Upper lobe of right lung (tissue), 1 donor: ENCODE measurements at regions not wholly inside any gene's neighbourhood (a gene's known extent, or its start where the extent isn't known, plus 50 kb on each side); places are given as distances from the start of the nearest gene placed in this dataset.
A peak's percentile ranks its signal among the peaks of the same experiment; 100 is the strongest.
"Not testable (repeated sequence)": the region's sequence is repeated elsewhere in the genome, so short reads cannot be mapped to it uniquely, and the experiment has no call there.

Experiments used
- ATAC-seq: fragments of 200-7000 bp; cut with Tn5 transposase; one replicate; pipeline ENCODE4 v1.9.1; 2020; ENCODE audit warnings: mild to moderate bottlenecking, moderate library complexity
- DNase-seq: peaks from one replicate; pipeline ENCODE4 v3.0.0-alpha.2; 2020
- H3K27ac ChIP-seq: fragments of 200-600 bp; one replicate; pipeline ENCODE4 v1.8.0; 2022
- H3K27me3 ChIP-seq: fragments of 200-600 bp; one replicate; pipeline ENCODE4 v1.8.0; 2022; ENCODE audit warnings: mild to moderate bottlenecking
- H3K36me3 ChIP-seq: fragments of 200-600 bp; one replicate; pipeline ENCODE4 v1.8.0; 2022
- H3K4me1 ChIP-seq: fragments of 200-600 bp; one replicate; pipeline ENCODE4 v1.8.0; 2022
- H3K4me3 ChIP-seq: fragments of 200-600 bp; one replicate; pipeline ENCODE4 v1.8.0; 2022; ENCODE audit warnings: mild to moderate bottlenecking
- H3K9me3 ChIP-seq: fragments of 200-600 bp; one replicate; pipeline ENCODE4 v1.8.0; 2022
- intact Hi-C: fragments of 100-400 bp; cut with DNase I; formaldehyde crosslinking; loops from one replicate; pipeline ENCODE4 v1.11.0; 2022
- TF ChIP-seq, protein P1 (sequence below): fragments of 200-600 bp; IDR thresholded peaks from one replicate; pipeline ENCODE4 v1.8.0; 2022; ENCODE audit warnings: antibody characterized with exemption
- donor health status: DM: no; HTN: yes; CAD: no; lungs with severe emphysema.

DNA sequence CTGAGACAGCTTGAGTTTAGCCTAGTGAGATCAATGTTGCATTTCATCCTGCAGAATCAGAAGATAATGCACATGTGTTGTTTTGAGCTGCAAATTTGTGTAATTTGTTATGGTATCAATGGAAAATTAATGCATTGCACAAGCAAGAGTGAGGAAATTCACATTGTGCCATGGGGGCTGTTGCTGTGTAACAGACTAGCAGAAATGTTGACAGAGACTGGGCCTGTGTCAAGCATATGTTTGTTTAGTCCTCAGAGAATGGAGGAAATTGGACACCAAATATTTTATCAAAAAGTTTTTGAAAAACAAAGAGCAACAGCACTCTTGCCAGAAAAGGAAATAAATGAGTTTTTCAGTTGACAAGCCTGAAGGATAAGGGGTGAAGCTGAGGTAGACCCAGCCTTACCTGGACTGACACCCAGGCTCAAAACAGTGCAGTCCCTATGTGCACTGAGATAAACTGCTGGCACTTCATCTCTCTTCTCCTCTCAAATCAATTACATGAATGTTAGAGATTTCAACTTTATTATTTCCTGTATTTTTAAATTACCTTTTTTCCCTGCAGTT, 1150.0 kb downstream of the FSCB start:
- TF ChIP-seq, protein P1, sequence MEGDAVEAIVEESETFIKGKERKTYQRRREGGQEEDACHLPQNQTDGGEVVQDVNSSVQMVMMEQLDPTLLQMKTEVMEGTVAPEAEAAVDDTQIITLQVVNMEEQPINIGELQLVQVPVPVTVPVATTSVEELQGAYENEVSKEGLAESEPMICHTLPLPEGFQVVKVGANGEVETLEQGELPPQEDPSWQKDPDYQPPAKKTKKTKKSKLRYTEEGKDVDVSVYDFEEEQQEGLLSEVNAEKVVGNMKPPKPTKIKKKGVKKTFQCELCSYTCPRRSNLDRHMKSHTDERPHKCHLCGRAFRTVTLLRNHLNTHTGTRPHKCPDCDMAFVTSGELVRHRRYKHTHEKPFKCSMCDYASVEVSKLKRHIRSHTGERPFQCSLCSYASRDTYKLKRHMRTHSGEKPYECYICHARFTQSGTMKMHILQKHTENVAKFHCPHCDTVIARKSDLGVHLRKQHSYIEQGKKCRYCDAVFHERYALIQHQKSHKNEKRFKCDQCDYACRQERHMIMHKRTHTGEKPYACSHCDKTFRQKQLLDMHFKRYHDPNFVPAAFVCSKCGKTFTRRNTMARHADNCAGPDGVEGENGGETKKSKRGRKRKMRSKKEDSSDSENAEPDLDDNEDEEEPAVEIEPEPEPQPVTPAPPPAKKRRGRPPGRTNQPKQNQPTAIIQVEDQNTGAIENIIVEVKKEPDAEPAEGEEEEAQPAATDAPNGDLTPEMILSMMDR = no peak
- no peak for DNase-seq

DNA sequence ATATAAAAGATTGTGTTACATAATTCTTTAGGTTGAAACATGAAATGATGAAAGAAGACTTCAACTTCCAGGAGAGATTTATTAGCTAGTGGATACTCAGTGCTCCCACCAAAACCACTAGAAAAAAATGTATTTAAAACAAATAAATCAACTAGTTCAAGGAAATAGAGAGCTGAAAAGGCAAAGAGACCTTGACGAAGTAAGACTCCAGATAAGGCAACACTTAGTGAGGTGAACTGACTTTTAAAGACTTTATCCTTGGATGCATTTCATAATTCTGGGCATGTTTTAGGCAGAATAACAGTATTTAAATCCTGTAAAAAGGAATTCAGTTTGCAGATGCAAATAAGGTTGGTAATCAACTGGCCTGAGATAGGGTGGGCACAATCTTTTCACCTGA, 1150.7 kb downstream of the FSCB start:
- Histone ChIP-seq H3K27me3 (no peaks in the 10 kb centered on the region), H3K27ac (no peak overlapping the region), H3K36me3 (no peaks in the 10 kb centered on the region), H3K4me1 (no peaks in the 10 kb centered on the region), H3K4me3 (no peak overlapping the region), H3K9me3 (no peaks in the 10 kb centered on the region)
- intact Hi-C loops = no loop called here
- no peak for ATAC-seq
- TF ChIP-seq, protein P1 = no peak
- DNase-seq = no peak

More for the DNA sequence above, 1150.0 kb downstream of the FSCB start:
- ATAC-seq = no peak
- H3K27ac ChIP-seq = no peak overlapping the region
- intact Hi-C loops = no loop called here
- H3K4me3 ChIP-seq = no peak overlapping the region
- no peaks in the 10 kb centered on the region for H3K9me3 ChIP-seq
- H3K4me1 ChIP-seq = no peaks in the 10 kb centered on the region
- H3K27me3 ChIP-seq = no peaks in the 10 kb centered on the region
- no peaks in the 10 kb centered on the region for H3K36me3 ChIP-seq

DNA sequence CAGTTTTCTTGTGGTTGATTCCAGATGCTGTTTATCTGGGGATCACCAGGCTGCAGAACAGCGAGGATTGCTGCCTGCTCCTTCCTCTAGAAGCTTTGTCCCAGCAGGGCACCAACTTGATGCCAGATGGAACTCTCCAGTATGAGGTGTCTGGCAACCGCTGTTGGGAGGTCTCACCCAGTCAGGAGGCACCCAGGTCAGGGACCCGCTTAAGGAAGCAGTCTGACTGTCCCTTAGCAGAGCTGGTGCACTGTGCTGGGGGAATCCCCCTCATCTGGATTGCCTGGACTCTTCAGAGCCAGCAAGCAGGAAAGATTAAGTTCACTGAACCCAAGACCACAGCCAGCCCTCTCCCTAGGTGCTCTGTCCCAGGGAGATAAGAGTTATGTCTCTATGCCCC, 1165.2 kb downstream of the FSCB start:
- no peak overlapping the region for H3K27ac ChIP-seq
- no peaks in the 10 kb centered on the region for H3K4me1 ChIP-seq
- no peaks in the 10 kb centered on the region for H3K36me3 ChIP-seq
- H3K27me3 ChIP-seq = no peaks in the 10 kb centered on the region
- no peaks in the 10 kb centered on the region for H3K9me3 ChIP-seq
- DNase-seq = no peak
- no peak overlapping the region for H3K4me3 ChIP-seq
- intact Hi-C loops = no loop called here
- TF ChIP-seq, protein P1 = no peak
- no peak for ATAC-seq

- H3K4me1 ChIP-seq = no peaks in the 10 kb centered on the region
- intact Hi-C loops = no loop called here
- TF ChIP-seq, protein P1 = no peak
- H3K4me3 ChIP-seq = no peak overlapping the region
- no peaks in the 10 kb centered on the region for H3K9me3 ChIP-seq
- ATAC-seq (no peak), DNase-seq (no peak)
- H3K36me3 ChIP-seq = no peaks in the 10 kb centered on the region
- H3K27ac ChIP-seq = no peak overlapping the region
- H3K27me3 ChIP-seq = no peaks in the 10 kb centered on the region
Observed at GRCh38 chr14:43338713-43339112, 1168.4 kb downstream of the FSCB start.

DNA sequence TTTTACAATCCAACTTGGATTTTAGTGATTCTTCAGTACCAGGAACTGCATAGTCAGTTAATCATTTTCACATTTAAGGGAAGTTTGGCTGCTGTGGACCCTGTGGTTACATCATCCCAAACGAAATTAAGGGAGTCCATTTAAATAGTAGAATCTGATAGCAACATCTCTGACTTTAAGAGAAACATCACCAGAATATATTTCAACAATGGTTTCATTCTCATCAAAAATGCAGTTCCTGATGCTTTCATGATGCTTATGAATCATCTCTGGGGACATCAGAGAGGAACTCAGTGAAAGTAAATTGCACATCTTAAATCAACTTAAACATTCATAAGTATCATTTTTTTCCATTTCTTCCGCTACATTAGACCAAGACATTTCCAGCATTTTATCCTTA, 1170.7 kb downstream of the FSCB start:
- DNase-seq = no peak
- ATAC-seq = no peak
- Histone ChIP-seq H3K36me3 (no peaks in the 10 kb centered on the region), H3K9me3 (no peaks in the 10 kb centered on the region), H3K4me3 (no peak overlapping the region), H3K4me1 (no peaks in the 10 kb centered on the region), H3K27ac (no peak overlapping the region), H3K27me3 (no peaks in the 10 kb centered on the region)
- intact Hi-C loops = no loop called here
- TF ChIP-seq, protein P1 = no peak

DNA sequence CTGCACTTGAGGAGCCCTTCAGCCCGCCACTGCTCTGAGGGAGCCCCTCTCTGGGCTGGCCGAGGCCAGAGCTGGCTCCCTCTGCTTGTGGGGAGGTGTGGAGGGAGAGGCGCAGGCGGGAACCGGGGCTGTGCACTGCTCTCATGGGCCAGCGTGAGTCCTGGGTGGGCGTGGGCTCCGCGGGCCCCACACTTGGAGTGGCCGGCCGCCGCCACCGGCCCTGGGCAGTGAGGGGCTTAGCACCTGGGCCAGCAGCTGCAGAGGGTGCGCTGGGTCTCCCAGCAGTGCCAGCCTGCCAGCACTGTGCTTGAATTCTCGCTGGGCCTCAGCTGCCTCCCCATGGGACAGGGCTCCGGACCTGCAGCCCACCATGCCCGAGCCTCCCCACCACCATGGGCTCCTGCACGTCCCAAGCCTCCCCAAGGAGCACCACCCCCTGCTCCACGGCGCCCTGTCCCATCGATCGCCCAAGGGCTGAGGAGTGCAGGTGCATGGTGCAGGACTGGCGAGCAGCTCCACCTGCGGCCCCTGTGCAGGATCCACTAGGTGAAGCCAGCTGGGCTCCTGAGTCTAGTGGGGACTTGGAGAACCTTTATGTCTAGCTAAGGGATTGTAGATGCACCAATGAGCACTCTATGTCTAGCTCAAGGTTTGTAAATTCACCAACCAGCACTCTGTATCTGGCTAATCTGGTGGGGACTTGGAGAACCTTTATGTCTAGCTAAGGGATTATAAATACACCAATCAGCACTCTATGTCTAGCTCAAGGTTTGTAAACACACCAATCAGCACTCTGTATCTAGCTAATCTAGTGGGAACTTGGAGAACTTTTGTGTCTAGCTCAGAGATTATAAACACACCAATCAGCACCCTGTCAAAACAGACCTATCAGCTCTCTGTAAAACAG, 1180.3 kb downstream of the FSCB start:
- H3K4me3 ChIP-seq, intact Hi-C loops, H3K4me1 ChIP-seq, H3K27me3 ChIP-seq, H3K9me3 ChIP-seq, H3K27ac ChIP-seq, DNase-seq, H3K36me3 ChIP-seq: not testable (repeated sequence)
- ATAC-seq = peak; percentile 28
